HG03575 (cell line): ENCODE measurements at regions not wholly inside any gene's neighbourhood (a gene's known extent, or its start where the extent isn't known, plus 50 kb on each side); places are given as distances from the start of the nearest gene placed in this dataset.

Experiments
- ATAC-seq: cut with Tn5 transposase; IDR thresholded peaks from one replicate; pipeline ENCODE4 v1.9.1; 2021; ENCODE audit not compliant: unreplicated experiment, insufficient number of reproducible peaks, low FRiP score; ENCODE audit errors: extremely low read depth

DNA sequence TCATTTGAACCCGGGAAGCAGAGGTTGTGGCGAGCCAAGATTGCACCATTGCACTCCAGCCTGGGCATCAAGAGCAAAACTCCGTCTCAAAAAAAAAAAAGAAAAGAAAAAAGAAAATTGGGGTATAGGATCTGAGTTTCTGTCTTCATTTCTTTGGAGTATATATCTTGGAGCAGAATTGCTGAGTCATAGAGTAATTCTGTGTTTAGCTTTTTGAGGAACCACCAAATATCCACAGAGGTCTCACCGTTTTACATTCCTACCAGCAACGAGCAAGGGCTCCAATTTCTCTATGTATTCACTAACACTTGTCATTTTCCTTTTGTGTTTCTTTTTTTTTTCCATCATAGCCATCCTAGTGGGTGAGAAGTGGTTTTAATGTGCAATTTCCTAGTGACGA is 87.6 kb upstream of the TEX51 start:
- ATAC-seq = no peak

DNA sequence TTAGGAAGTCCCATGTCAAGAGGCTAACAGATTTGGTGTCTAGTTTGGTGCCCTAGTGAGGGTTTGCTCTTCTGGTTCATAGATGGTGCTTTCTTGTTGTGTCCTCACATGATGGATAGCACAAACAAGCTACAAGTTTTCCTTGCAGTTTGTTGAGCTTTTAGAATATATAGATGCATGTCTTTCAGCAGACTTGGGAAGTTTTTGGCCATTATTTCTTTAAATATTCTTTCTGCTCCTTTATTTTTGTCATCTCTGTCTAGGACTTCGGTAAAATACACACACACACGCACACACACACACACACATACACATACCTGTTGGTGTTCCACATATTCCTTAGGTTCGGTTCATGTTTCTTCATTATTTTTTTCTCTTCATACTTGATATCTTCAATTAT is 81.5 kb upstream of the TEX51 start:
- ATAC-seq = no peak

DNA sequence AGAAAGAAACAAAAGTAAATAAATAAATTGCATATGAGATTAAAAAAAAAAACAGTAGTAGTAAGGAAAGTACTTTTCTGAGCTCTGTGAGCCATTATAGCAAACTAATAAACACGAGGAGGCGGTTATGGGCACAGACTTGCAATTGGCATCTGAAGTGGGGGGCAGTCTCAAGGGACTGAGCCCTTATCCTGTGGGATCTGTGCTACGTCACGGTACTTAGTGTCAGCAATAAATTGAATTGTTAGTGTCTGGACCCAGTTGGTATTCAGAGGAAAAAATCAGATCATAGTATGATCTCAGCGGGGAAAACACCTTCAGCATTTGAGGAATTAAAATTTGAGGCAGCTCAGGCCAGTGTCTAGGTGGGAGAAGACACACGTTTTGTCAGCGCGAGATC is 76.6 kb upstream of the TEX51 start:
- no peak for ATAC-seq

DNA sequence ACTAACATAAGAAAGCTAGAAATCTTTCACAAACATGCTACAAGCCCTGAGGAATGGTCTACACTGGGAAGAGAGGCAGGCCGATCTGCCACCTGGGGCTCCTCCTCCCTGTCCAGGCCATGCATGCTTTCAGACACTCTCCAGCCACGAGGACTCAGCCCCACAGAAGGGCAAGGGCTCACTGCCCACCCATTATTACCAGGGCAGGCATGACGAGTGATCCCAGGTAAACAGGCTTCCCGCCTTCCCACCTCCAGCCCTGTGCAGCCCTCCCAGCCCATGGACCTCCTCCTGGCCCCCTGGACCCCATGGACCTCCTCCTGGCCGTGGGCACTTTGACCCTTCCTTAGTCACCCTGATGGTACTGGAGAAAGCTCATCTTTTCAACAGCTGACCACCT is 75.8 kb upstream of the TEX51 start:
- ATAC-seq = no peak

- ATAC-seq = no peak
Observed at GRCh38 chr2:126823951-126824350, 74.7 kb upstream of the TEX51 start.

DNA sequence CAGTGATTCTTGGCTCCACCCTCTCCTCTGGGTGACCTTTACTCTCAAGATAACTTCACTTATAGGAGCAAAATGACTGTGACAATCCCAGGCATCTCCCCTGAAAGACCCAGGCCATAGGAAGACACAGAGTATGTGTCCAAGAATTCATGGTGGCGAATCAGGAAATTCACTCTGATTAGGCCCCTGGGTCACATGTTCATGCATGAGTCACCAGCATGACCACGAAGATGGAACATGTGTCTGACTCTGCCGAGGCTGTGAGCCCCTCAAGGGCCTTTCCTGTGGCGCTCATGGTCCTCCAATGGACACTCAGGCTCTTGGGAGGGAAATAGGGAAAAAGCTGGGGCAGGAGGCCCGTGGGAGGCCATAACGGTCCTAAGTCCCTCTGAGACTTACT is 74.0 kb upstream of the TEX51 start:
- ATAC-seq = no peak

DNA sequence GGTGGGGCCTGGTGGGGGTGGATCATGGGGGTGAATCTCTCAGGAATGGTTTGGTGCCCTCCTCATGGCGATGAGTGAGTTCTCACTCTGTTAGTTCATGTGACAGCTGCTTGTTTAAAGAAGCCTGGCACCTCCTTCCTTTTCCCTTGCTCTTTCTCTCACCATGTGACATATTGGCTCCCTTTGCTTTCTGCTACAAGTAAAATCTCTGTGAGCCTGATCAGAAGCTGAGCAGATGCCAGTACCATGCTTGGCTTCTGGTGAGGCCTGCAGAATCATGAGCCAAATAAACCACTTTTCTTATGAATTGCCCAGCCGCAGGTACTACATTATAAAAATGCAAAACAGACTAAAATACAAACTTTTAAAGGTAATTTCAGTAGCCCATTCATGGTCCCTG is 73.4 kb upstream of the TEX51 start:
- ATAC-seq = no peak

DNA sequence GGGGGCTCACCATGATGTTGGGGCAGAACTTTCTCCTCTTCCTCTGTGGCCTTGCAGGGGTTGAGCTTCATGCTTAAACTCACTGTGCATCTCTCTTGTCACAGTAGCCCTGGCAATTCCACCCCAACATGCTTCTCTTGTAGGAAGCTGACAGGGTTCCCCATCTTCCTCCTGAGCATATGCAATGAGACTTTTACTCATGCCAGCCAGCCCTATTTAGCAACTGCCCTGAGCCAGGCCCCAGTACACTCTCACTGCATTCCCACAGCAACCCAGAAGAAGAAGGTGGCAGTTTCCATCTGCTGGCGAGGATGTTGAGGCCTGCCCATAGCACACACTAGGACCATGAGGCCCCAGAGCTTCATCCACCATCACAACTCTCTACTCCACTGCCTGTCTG is 72.2 kb upstream of the TEX51 start:
- no peak for ATAC-seq

GRCh38 chr2:126827371-126827770 is 71.3 kb upstream of the TEX51 start:
- ATAC-seq = no peak

- ATAC-seq = no peak
Observed at GRCh38 chr2:126828051-126828450, 70.6 kb upstream of the TEX51 start.

DNA sequence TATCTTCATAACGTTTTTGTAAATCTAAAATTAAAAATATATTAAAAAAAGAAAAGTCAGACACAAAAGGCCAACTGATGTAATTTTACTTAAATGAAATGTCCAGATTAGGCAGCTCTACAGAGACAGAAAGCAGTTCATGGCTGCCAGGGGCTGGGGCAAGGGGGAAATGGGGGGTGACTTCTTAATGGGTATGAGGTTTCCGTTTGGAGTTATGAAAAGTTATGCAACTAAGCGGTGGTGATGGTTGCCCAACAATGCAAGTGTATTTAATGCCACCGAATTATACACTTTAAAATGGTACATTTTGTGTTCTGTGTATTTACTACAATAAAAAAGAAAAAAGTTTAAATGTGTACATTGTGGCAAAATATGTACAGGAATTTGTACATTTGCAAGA is 70.2 kb upstream of the TEX51 start:
- no peak for ATAC-seq

DNA sequence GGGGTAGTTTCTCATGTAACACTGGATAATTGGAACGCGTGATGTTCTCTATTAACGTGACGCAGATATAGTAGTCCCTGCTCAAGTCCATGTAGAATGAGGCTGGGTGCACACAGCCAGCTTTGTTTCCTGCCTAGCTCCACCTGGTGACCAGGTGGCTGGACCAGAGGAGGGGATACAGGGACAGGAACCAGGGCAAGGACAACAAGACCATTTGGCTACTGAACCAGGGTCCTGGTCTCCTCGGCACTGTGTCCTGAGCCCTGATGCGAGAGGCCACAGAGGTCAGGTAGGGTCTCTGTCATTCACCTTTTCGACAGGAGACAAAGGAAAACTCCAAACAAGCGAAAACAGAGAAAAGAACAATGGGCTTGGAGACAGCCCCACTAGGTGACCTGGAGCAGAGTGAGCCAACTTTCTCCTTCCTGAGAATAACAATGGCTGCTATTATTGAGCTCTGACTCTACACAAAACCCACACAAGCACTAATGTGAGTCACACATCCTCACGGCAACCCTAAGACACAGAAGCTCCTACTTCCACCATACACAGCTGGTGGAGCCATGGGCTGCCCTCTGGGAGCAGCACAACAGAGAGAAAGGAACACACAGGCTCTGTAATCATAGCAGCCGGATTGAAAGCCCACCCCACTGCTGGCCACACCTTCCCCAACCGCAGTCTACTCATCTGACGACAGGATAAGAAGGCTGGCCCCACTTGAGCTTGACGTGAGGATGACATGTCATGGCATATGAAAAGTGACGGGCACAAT is 67.3 kb upstream of the TEX51 start:
- no peak for ATAC-seq

- no peak for ATAC-seq
Observed at GRCh38 chr2:126832014-126832413, 66.7 kb upstream of the TEX51 start.

- no peak for ATAC-seq
Observed at GRCh38 chr2:126832757-126833156, 65.9 kb upstream of the TEX51 start.

- no peak for ATAC-seq
Observed at GRCh38 chr2:126834006-126834659, 64.6 kb upstream of the TEX51 start.

DNA sequence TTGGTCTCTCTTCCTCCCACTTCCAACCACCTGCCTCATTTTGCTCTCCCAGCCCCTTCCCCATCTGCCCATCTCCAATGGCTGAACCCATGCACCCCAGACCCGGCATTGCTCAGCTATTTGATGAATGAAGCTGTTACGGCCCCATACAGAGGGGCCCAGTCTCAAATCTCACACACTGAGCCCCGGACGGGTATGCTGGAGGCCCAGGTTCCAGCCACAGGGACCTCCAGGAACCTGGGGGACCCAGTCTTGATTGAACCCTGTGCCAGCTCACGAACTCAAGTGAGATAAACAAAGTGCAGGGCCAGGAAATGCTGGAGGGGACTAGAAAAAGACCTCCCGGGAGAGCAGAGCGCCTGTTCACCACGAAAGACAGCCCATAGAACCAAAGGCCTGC is 63.4 kb upstream of the TEX51 start:
- no peak for ATAC-seq

DNA sequence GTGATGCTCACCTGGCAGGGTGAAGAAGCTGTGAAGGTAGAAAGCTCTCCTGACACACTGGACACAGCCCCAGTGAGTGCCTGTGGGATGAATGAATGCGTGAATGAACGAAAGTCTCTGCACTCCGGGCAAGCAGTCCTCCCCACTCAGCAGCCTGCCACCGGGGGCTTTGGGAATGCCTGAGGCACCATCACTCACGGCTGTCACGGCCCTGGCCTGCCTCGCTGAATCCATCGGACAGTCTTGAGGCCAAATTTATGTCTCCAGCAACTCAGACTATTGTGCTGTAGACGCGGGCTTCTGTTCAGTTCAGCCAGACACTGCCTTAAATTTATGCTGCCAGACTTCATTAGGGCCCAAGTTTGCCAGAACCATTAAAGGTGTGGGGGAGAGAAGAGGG is 62.9 kb upstream of the TEX51 start:
- ATAC-seq = no peak

- no peak for ATAC-seq
Observed at GRCh38 chr2:126836761-126837679, 61.7 kb upstream of the TEX51 start.

- ATAC-seq = no peak
Observed at GRCh38 chr2:126837966-126838715, 60.5 kb upstream of the TEX51 start.
